Nephron (organoid): ENCODE measurements at regions not wholly inside any gene's neighbourhood (a gene's known extent, or its start where the extent isn't known, plus 50 kb on each side); places are given as distances from the start of the nearest gene placed in this dataset.

Experiments used
- H3K27ac Mint-ChIP-seq, 3 experiments: 2 replicates each; pipeline ENCODE4 v1.8.0; 2020; ENCODE audit warnings: mixed read lengths in 3 of 3, mild to moderate bottlenecking in 2 of 3, moderate library complexity in 1 of 3
- H3K27me3 Mint-ChIP-seq: 2 replicates; pipeline ENCODE4 v1.8.0; 2021; ENCODE audit warnings: low read depth, mild to moderate bottlenecking, moderate library complexity, mixed read lengths
- H3K36me3 Mint-ChIP-seq: 2 replicates; pipeline ENCODE4 v1.8.0; 2020; ENCODE audit warnings: low read depth, mixed read lengths
- H3K4me1 Mint-ChIP-seq: 2 replicates; pipeline ENCODE4 v1.8.0; 2020; ENCODE audit warnings: mixed read lengths
- H3K4me3 Mint-ChIP-seq, 3 experiments: 2 replicates each; pipeline ENCODE4 v1.8.0; 2020; ENCODE audit warnings: mild to moderate bottlenecking in 3 of 3, mixed read lengths in 3 of 3, moderate library complexity in 2 of 3
- H3K9me3 Mint-ChIP-seq: 2 replicates; pipeline ENCODE4 v1.8.0; 2020; ENCODE audit warnings: mixed read lengths
- CTCF ChIP-seq, 3 experiments: fragments of 200-600 bp; sonication (generic); IDR thresholded peaks; one replicate each; pipeline ENCODE4 v1.5.0; 2021; ENCODE audit warnings: antibody characterized with exemption in 3 of 3; ENCODE audit not compliant: unreplicated experiment in 3 of 3

- no peaks in the 10 kb centered on the region for H3K36me3 Mint-ChIP-seq
- no peak for TF ChIP-seq CTCF (IDR thresholded peaks at IDR 0.05; ENCODE audit: unreplicated experiment in 3 of 3)
- peaks cover 11% of the 10 kb centered on the region for H3K27me3 Mint-ChIP-seq
- H3K4me1 Mint-ChIP-seq: peaks cover 4% of the 10 kb centered on the region
- H3K27ac Mint-ChIP-seq: no peak overlapping the region
- H3K4me3 Mint-ChIP-seq: no peak overlapping the region
- H3K9me3 Mint-ChIP-seq: peaks cover 2% of the 10 kb centered on the region
Observed at GRCh38 chr1:55374216-55374615, 159.1 kb upstream of the USP24 start.

- Mint-ChIP-seq H3K27me3 (peaks cover 14% of the 10 kb centered on the region), H3K9me3 (peaks cover 2% of the 10 kb centered on the region)
Observed at GRCh38 chr1:55369474-55369873, 154.3 kb upstream of the USP24 start.

GRCh38 chr1:55368698-55369097 is 153.5 kb upstream of the USP24 start:
- Mint-ChIP-seq H3K9me3 (peaks cover 2% of the 10 kb centered on the region), H3K27ac (no peak overlapping the region), H3K4me1 (no peaks in the 10 kb centered on the region), H3K36me3 (no peaks in the 10 kb centered on the region), H3K4me3 (no peak overlapping the region), H3K27me3 (peaks cover 14% of the 10 kb centered on the region)
- TF ChIP-seq CTCF (IDR thresholded peaks at IDR 0.05; ENCODE audit: unreplicated experiment in 3 of 3): no peak

More at GRCh38 chr1:55369474-55369873, 154.3 kb upstream of the USP24 start:
- no peak for TF ChIP-seq CTCF (IDR thresholded peaks at IDR 0.05; ENCODE audit: unreplicated experiment in 3 of 3)
- no peak overlapping the region for H3K27ac Mint-ChIP-seq
- no peaks in the 10 kb centered on the region for H3K36me3 Mint-ChIP-seq
- no peak overlapping the region for H3K4me3 Mint-ChIP-seq
- H3K4me1 Mint-ChIP-seq: no peaks in the 10 kb centered on the region

GRCh38 chr1:55367273-55367672 is 152.1 kb upstream of the USP24 start:
- H3K36me3 Mint-ChIP-seq: no peaks in the 10 kb centered on the region
- TF ChIP-seq CTCF (IDR thresholded peaks at IDR 0.05; ENCODE audit: unreplicated experiment in 3 of 3): no peak
- peaks cover 11% of the 10 kb centered on the region for H3K4me1 Mint-ChIP-seq
- H3K27ac Mint-ChIP-seq: no peak overlapping the region
- H3K9me3 Mint-ChIP-seq: peaks cover 2% of the 10 kb centered on the region
- no peak overlapping the region for H3K4me3 Mint-ChIP-seq
- H3K27me3 Mint-ChIP-seq: peaks cover 19% of the 10 kb centered on the region

GRCh38 chr1:55364216-55364615 is 149.1 kb upstream of the USP24 start:
- Mint-ChIP-seq H3K4me3 (no peak overlapping the region), H3K4me1 (peaks cover 15% of the 10 kb centered on the region), H3K9me3 (no peaks in the 10 kb centered on the region), H3K27me3 (peaks cover 9% of the 10 kb centered on the region), H3K27ac (peak overlapping the region in 1 of 3 experiments; percentile 67), H3K36me3 (no peaks in the 10 kb centered on the region)
- TF ChIP-seq CTCF (IDR thresholded peaks at IDR 0.05; ENCODE audit: unreplicated experiment in 3 of 3): no peak

GRCh38 chr1:55363268-55363667 is 148.1 kb upstream of the USP24 start:
- H3K4me1 Mint-ChIP-seq: peaks cover 25% of the 10 kb centered on the region
- H3K27ac Mint-ChIP-seq: peak overlapping the region in 2 of 3 experiments; percentile 67 to 70
- no peak for TF ChIP-seq CTCF (IDR thresholded peaks at IDR 0.05; ENCODE audit: unreplicated experiment in 3 of 3)
- H3K27me3 Mint-ChIP-seq: peaks cover 9% of the 10 kb centered on the region
- no peak overlapping the region for H3K4me3 Mint-ChIP-seq
- no peaks in the 10 kb centered on the region for H3K36me3 Mint-ChIP-seq
- H3K9me3 Mint-ChIP-seq: no peaks in the 10 kb centered on the region
